ENCODE measurements at regions not wholly inside any gene's neighbourhood (a gene's known extent, or its start where the extent isn't known, plus 50 kb on each side); places are given as distances from the start of the nearest gene placed in this dataset.

DNA sequence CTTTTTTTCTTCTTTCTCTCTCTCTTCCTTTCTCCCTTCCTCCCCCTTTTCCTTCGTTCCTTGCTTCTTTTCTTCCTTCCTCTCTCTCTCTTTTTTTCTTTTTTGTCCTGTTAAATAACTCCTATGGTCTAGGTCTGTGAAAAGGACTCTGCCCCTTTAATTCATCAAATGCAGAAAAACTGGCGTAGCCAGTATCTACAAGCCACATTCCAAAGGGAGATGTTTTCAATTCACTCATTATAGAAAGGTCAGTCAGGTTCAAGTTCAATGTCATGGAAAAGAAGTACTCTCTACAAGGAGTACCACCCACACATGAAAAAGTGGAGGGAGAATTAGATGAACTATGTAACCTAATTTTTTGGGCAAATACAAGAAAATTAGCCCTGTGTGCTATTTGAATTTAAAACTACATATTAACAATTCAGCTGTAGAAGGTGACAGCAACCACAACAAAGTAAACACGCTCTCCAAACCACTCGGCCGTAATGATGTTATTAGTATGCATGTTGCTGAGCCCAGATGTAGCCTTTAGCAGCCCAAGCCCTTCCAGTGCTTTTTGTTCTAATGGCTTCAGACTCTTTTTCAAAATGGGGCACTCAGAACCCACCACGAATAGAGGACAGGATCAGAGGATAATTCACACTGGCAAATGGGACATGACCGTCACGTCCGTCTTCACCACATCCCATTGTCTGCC lies 735.4 kb upstream of the FANCL start:
- TF ChIP-seq, protein P1, sequence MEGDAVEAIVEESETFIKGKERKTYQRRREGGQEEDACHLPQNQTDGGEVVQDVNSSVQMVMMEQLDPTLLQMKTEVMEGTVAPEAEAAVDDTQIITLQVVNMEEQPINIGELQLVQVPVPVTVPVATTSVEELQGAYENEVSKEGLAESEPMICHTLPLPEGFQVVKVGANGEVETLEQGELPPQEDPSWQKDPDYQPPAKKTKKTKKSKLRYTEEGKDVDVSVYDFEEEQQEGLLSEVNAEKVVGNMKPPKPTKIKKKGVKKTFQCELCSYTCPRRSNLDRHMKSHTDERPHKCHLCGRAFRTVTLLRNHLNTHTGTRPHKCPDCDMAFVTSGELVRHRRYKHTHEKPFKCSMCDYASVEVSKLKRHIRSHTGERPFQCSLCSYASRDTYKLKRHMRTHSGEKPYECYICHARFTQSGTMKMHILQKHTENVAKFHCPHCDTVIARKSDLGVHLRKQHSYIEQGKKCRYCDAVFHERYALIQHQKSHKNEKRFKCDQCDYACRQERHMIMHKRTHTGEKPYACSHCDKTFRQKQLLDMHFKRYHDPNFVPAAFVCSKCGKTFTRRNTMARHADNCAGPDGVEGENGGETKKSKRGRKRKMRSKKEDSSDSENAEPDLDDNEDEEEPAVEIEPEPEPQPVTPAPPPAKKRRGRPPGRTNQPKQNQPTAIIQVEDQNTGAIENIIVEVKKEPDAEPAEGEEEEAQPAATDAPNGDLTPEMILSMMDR (IDR thresholded peaks at IDR 0.05), result no peak
- no peak for TF ChIP-seq POLR2A (IDR thresholded peaks at IDR 0.05)
